ENCODE measurements at regions not wholly inside any gene's neighbourhood (a gene's known extent, or its start where the extent isn't known, plus 50 kb on each side); places are given as distances from the start of the nearest gene placed in this dataset.
"Not testable (repeated sequence)": the region's sequence is repeated elsewhere in the genome, so short reads cannot be mapped to it uniquely, and the experiment has no call there.

DNA sequence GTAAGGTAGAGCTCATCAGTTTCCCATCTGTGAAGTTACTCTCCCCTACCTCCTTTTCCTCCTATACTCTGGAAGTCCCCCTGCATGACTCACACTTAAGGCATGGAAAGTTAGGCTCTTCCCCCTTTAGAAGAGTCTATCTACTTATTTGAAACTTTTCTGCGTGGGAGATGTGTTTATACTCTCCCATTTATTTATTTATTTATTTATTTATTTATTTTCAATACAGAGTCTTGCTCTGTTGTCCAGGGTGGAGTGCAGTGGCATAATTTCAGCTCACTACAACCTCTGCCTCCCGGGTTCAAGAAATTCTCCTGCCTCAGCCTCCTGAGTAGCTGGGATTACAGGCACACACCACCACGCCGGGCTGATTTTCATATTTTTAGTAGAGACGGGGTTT lies 107.5 kb upstream of the JCAD start:
- no peak overlapping the region for H3K27ac ChIP-seq (ENCODE audit: low read depth, low read length)
- H3K27me3 ChIP-seq (ENCODE audit: insufficient read depth, low read length), result no peaks in the 10 kb centered on the region
- H3K4me1 ChIP-seq (ENCODE audit: insufficient read depth, low read length), result peaks cover 6% of the 10 kb centered on the region
- TF ChIP-seq, protein P1, sequence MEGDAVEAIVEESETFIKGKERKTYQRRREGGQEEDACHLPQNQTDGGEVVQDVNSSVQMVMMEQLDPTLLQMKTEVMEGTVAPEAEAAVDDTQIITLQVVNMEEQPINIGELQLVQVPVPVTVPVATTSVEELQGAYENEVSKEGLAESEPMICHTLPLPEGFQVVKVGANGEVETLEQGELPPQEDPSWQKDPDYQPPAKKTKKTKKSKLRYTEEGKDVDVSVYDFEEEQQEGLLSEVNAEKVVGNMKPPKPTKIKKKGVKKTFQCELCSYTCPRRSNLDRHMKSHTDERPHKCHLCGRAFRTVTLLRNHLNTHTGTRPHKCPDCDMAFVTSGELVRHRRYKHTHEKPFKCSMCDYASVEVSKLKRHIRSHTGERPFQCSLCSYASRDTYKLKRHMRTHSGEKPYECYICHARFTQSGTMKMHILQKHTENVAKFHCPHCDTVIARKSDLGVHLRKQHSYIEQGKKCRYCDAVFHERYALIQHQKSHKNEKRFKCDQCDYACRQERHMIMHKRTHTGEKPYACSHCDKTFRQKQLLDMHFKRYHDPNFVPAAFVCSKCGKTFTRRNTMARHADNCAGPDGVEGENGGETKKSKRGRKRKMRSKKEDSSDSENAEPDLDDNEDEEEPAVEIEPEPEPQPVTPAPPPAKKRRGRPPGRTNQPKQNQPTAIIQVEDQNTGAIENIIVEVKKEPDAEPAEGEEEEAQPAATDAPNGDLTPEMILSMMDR (IDR thresholded peaks at IDR 0.05; ENCODE audit: extremely low read depth, low read depth, low read length), result no peak
- H2AFZ ChIP-seq (ENCODE audit: low read length), result no peak overlapping the region
- H3K36me3 ChIP-seq (ENCODE audit: insufficient read depth, low read length), result no peaks in the 10 kb centered on the region
- H4K20me1 ChIP-seq (ENCODE audit: insufficient read depth, low read length), result no peaks in the 10 kb centered on the region
- DNase-seq (ENCODE audit: insufficient read length, low spot score, missing footprints), result no peak
- H3K4me2 ChIP-seq (ENCODE audit: insufficient read depth, low read length), result no peak overlapping the region
- H3K79me2 ChIP-seq (ENCODE audit: insufficient read depth, low read length), result no peaks in the 10 kb centered on the region
- no peaks in the 10 kb centered on the region for H3K9me3 ChIP-seq (ENCODE audit: low read depth, low read length)
- no peak overlapping the region for H3K4me3 ChIP-seq (ENCODE audit: insufficient read depth, low read length)

DNA sequence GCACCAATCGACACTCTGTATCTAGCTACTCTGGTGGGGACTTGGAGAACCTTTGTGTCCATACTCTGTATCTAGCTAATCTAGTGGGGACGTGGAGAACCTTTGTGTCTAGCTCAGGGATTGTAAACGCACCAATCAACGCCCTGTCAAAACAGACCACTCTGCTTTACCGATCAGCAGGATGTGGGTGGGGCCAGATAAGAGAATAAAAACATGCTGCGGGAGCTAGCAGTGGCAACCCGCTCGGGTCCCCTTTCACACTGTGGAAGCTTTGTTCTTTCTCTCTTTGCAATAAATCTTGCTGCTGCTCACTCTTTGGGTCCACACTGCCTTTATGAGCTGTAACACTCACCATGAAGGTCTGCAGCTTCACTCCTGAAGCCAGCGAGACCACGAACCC lies 104.0 kb upstream of the JCAD start:
- not testable (repeated sequence) for H3K9me3 ChIP-seq (ENCODE audit: low read depth, low read length); H3K27ac ChIP-seq (ENCODE audit: low read depth, low read length); H3K4me3 ChIP-seq (ENCODE audit: insufficient read depth, low read length); H4K20me1 ChIP-seq (ENCODE audit: insufficient read depth, low read length); H2AFZ ChIP-seq (ENCODE audit: low read length); H3K27me3 ChIP-seq (ENCODE audit: insufficient read depth, low read length); H3K79me2 ChIP-seq (ENCODE audit: insufficient read depth, low read length); H3K4me1 ChIP-seq (ENCODE audit: insufficient read depth, low read length); DNase-seq (ENCODE audit: insufficient read length, low spot score, missing footprints); H3K36me3 ChIP-seq (ENCODE audit: insufficient read depth, low read length)
- H3K4me2 ChIP-seq (ENCODE audit: insufficient read depth, low read length), result peak overlapping the region; percentile 19

DNA sequence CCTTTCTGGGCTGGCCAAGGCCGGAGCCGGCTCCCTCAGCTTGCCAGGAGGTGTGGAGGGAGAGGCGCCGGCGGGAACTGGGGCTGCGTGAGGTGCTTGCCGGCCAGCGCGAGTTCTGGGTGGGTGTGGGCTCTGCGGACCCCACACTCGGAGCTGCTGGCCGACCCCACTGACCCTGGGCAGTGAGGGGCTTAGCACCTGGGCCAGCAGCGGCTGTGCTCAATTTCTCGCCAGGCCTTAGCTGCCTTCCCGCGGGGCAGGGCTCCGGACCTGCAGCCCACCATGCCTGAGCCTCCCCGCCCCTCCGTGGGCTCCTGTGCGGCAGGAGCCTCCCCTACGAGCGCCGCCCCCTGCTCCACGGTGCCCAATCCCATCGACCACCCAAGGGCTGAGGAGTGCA lies 103.4 kb upstream of the JCAD start:
- not testable (repeated sequence) for H3K27ac ChIP-seq (ENCODE audit: low read depth, low read length); H2AFZ ChIP-seq (ENCODE audit: low read length); H3K4me3 ChIP-seq (ENCODE audit: insufficient read depth, low read length); H3K4me2 ChIP-seq (ENCODE audit: insufficient read depth, low read length); H3K27me3 ChIP-seq (ENCODE audit: insufficient read depth, low read length); H3K36me3 ChIP-seq (ENCODE audit: insufficient read depth, low read length); DNase-seq (ENCODE audit: insufficient read length, low spot score, missing footprints); H3K4me1 ChIP-seq (ENCODE audit: insufficient read depth, low read length); H3K9me3 ChIP-seq (ENCODE audit: low read depth, low read length); H4K20me1 ChIP-seq (ENCODE audit: insufficient read depth, low read length); H3K79me2 ChIP-seq (ENCODE audit: insufficient read depth, low read length)

DNA sequence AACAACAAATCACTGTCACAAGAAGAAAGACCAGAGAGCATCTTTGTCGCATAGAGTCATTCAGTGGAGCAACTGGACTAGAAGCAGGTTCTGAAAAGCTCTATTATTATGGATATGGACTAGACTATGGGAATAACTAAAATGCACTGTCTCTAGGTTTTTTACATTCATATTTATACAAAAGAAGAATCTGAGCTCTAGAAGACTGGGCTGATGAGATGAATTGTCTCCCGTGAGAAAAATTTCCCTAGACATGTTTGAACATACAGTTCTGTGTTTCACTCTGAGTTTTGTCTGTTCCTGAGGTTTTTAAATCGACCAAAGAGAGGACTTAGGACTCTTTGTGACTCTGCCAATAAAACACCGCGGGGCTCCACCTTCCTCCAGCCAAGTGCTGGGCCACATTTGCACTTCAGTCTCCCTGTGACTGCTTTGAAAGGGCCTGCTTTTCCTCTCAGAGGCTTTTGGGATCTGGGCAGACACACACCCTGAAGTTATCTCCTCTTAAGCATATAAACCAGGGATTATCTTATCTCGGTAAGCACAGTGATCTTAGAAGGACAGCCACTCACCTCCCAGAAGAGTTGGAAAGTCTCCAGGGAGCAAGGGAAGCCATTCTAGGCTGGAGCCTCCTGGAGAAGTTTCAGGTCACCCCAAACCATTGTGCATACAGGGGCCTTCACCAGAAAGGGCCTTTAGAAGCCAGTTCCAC lies 101.0 kb upstream of the JCAD start:
- Histone ChIP-seq H3K4me3 (ENCODE audit: insufficient read depth, low read length) (no peak overlapping the region), H3K4me2 (ENCODE audit: insufficient read depth, low read length) (no peak overlapping the region), H3K27me3 (ENCODE audit: insufficient read depth, low read length) (no peaks in the 10 kb centered on the region), H3K4me1 (ENCODE audit: insufficient read depth, low read length) (peaks cover 7% of the 10 kb centered on the region), H2AFZ (ENCODE audit: low read length) (no peak overlapping the region), H3K79me2 (ENCODE audit: insufficient read depth, low read length) (no peaks in the 10 kb centered on the region), H4K20me1 (ENCODE audit: insufficient read depth, low read length) (no peaks in the 10 kb centered on the region), H3K9me3 (ENCODE audit: low read depth, low read length) (no peaks in the 10 kb centered on the region), H3K27ac (ENCODE audit: low read depth, low read length) (no peak overlapping the region), H3K36me3 (ENCODE audit: insufficient read depth, low read length) (no peaks in the 10 kb centered on the region)
- DNase-seq (ENCODE audit: insufficient read length, low spot score, missing footprints), result no peak
- TF ChIP-seq, protein P1 (IDR thresholded peaks at IDR 0.05; ENCODE audit: extremely low read depth, low read depth, low read length), result no peak

DNA sequence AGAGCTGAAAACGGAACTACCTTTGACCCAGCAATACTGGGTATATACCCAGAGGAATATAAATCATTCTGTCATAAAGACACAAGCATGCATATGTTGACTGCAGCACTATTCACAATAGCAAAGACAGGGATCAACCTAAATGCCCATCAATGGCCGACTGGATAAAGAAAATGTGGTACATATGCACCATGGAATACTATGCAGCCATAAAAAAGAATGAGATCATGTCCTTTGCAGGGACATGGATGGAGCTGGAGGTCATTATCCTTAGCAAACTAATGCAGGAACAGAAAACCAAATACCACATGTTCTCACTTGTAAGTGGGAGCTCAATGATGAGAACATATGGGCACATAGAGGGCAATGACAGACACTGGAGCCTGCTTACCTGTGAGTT lies 100.2 kb upstream of the JCAD start:
- H3K4me3 ChIP-seq (ENCODE audit: insufficient read depth, low read length); H3K27me3 ChIP-seq (ENCODE audit: insufficient read depth, low read length); H3K27ac ChIP-seq (ENCODE audit: low read depth, low read length); H3K4me1 ChIP-seq (ENCODE audit: insufficient read depth, low read length); H3K79me2 ChIP-seq (ENCODE audit: insufficient read depth, low read length); H4K20me1 ChIP-seq (ENCODE audit: insufficient read depth, low read length); H3K4me2 ChIP-seq (ENCODE audit: insufficient read depth, low read length); H2AFZ ChIP-seq (ENCODE audit: low read length); H3K9me3 ChIP-seq (ENCODE audit: low read depth, low read length); H3K36me3 ChIP-seq (ENCODE audit: insufficient read depth, low read length); DNase-seq (ENCODE audit: insufficient read length, low spot score, missing footprints): not testable (repeated sequence)

Data from osteoblast (primary cell).